ENCODE measurements at regions not wholly inside any gene's neighbourhood (a gene's known extent, or its start where the extent isn't known, plus 50 kb on each side); places are given as distances from the start of the nearest gene placed in this dataset.

DNA sequence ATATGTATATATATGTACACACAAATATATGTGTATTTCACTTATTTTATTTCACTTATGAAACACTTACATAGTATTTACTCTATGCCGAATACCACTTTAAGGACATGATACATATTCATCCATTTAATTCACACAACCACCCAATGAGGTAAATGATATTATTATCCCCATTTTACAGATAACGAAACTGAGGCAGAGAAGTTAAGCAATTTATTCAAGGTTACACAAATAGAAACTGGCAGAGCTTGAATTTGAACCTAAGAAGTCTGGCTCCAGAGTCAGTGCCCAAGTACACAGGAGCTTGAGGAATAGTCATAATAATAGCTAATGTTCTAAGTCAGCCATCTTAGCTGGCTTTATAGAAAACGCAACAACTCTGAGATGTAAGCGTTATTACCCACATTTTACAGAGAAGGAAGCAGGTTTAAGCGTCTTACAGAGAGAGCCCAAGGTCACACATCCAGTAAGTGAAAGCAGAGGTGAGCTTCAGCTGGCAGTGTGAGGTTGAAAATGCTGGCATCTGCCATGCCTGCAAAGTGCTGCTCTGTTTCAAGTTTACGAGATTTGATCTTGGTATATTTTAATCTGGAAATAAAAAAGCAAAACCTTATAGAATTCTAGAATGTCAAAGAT lies 326.9 kb downstream of the LPIN1 start:
- Histone ChIP-seq H4K20me1 (ENCODE audit: insufficient read depth) (no peaks in the 10 kb centered on the region), H3K4me1 (ENCODE audit: control insufficient read depth in 1 of 2, insufficient read depth in 2 of 2, low read length in 2 of 2) (no peaks in the 10 kb centered on the region), H2AFZ (ENCODE audit: low read depth, low read length, poor library complexity, severe bottlenecking) (no peak overlapping the region), H3K27ac (ENCODE audit: low read depth, low read length) (no peak overlapping the region), H3K36me3 (ENCODE audit: control insufficient read depth in 1 of 2, insufficient read depth in 2 of 2, low read length in 2 of 2) (no peaks in the 10 kb centered on the region), H3K27me3 (ENCODE audit: insufficient read depth, low read length) (no peaks in the 10 kb centered on the region), H3K9me3 (ENCODE audit: control insufficient read depth in 1 of 2, insufficient read depth in 1 of 2, low read depth in 1 of 2, low read length in 2 of 2) (no peaks in the 10 kb centered on the region), H3K4me2 (ENCODE audit: low read length) (no peak overlapping the region), H3K79me2 (ENCODE audit: insufficient read depth, low read length) (no peaks in the 10 kb centered on the region), H3K4me3 (replicated peaks in 1 of 2; ENCODE audit: low read depth in 1 of 2, low read length in 2 of 2) (no peak overlapping the region), H3K9me2 (ENCODE audit: insufficient read depth) (no peaks in the 10 kb centered on the region), H3K9ac (ENCODE audit: low read length) (no peak overlapping the region)
- no TSS peak for BruUV-seq (replicated peaks)
- TF ChIP-seq, protein P1, sequence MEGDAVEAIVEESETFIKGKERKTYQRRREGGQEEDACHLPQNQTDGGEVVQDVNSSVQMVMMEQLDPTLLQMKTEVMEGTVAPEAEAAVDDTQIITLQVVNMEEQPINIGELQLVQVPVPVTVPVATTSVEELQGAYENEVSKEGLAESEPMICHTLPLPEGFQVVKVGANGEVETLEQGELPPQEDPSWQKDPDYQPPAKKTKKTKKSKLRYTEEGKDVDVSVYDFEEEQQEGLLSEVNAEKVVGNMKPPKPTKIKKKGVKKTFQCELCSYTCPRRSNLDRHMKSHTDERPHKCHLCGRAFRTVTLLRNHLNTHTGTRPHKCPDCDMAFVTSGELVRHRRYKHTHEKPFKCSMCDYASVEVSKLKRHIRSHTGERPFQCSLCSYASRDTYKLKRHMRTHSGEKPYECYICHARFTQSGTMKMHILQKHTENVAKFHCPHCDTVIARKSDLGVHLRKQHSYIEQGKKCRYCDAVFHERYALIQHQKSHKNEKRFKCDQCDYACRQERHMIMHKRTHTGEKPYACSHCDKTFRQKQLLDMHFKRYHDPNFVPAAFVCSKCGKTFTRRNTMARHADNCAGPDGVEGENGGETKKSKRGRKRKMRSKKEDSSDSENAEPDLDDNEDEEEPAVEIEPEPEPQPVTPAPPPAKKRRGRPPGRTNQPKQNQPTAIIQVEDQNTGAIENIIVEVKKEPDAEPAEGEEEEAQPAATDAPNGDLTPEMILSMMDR (IDR thresholded peaks at IDR 0.05 in 2 of 3, conservative IDR thresholded peaks at IDR 0.05 in 1 of 3; ENCODE audit: borderline replicate concordance in 1 of 3, insufficient read depth in 1 of 3, low read depth in 2 of 3, low read length in 2 of 3), result no peak
- TF ChIP-seq ZNF274 (IDR thresholded peaks at IDR 0.05; ENCODE audit: low read depth, low read length) (no peak), YY1 (IDR thresholded peaks at IDR 0.05; ENCODE audit: extremely low read depth, insufficient replicate concordance, low read depth, low read length) (no peak)
- POLR2A ChIA-PET, result no interaction called here
- intact Hi-C loops (cut with micrococcal nuclease), result no loop called here
- DNase-seq (ENCODE audit: low read depth, low spot score), result no peak
- RAD21 ChIA-PET (ENCODE audit: low non-redundant PET in 1 of 2, low total read pairs in 2 of 2, uncharacterized antibody in 2 of 2, unreplicated experiment in 2 of 2), result no interaction called here
- CTCF ChIA-PET, result no interaction called here
- ATAC-seq, result no peak

DNA sequence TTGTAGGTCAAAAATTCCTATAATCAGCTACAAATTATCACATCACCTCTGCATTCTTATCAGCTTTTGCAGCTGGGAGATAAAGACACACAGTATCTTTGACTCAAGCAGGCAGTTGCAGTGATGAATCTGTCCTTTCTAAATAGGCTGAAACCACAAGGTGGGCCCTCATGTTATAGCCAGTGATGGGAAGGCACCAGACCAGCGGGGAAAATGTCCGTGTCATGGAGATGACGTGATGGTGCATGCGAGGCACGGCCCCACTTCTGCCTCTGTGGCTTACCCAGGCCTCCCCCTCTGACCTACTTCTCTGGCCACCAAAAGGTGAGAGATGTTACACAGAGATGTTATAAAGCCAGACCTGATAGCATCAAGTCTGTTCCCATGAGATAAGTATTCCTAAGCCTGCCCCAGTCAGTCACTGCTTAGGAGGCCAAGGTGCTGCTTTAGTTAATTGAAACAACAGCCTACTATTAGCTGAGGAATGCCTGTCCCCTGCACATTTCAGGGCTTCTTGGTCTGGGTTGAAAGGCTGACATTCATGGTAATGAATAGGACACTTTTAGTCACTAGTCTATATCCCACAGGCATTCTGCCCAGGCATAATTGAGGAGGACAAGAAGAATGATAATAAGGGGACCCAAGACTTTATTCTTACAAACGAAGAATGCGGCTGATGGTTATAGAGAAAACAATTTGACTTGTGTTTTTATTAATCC lies 327.9 kb downstream of the LPIN1 start:
- TF ChIP-seq EGR1 (IDR thresholded peaks at IDR 0.05; ENCODE audit: low read depth), result no peak
- no peak for TF ChIP-seq SP1 (IDR thresholded peaks at IDR 0.05; ENCODE audit: low read depth)
- TF ChIP-seq ZNF274 (IDR thresholded peaks at IDR 0.05; ENCODE audit: low read depth, low read length), result no peak
- TF ChIP-seq SRF (IDR thresholded peaks at IDR 0.05; ENCODE audit: low read depth), result no peak
- no peak for TF ChIP-seq CEBPB (IDR thresholded peaks at IDR 0.05; ENCODE audit: low read depth)
- no peak for TF ChIP-seq TCF7L2 (IDR thresholded peaks at IDR 0.05; ENCODE audit: borderline replicate concordance, extremely low read depth, insufficient read depth, insufficient read length)
- no peak for TF ChIP-seq SIN3A (IDR thresholded peaks at IDR 0.05; ENCODE audit: low read depth)
- no peak for TF ChIP-seq RAD21 (IDR thresholded peaks at IDR 0.05; ENCODE audit: low read depth)
- TF ChIP-seq ELF1 (IDR thresholded peaks at IDR 0.05; ENCODE audit: borderline replicate concordance, low read depth), result no peak
- no peak for TF ChIP-seq YY1 (IDR thresholded peaks at IDR 0.05; ENCODE audit: extremely low read depth, insufficient replicate concordance, low read depth, low read length)
- TF ChIP-seq, protein P2, sequence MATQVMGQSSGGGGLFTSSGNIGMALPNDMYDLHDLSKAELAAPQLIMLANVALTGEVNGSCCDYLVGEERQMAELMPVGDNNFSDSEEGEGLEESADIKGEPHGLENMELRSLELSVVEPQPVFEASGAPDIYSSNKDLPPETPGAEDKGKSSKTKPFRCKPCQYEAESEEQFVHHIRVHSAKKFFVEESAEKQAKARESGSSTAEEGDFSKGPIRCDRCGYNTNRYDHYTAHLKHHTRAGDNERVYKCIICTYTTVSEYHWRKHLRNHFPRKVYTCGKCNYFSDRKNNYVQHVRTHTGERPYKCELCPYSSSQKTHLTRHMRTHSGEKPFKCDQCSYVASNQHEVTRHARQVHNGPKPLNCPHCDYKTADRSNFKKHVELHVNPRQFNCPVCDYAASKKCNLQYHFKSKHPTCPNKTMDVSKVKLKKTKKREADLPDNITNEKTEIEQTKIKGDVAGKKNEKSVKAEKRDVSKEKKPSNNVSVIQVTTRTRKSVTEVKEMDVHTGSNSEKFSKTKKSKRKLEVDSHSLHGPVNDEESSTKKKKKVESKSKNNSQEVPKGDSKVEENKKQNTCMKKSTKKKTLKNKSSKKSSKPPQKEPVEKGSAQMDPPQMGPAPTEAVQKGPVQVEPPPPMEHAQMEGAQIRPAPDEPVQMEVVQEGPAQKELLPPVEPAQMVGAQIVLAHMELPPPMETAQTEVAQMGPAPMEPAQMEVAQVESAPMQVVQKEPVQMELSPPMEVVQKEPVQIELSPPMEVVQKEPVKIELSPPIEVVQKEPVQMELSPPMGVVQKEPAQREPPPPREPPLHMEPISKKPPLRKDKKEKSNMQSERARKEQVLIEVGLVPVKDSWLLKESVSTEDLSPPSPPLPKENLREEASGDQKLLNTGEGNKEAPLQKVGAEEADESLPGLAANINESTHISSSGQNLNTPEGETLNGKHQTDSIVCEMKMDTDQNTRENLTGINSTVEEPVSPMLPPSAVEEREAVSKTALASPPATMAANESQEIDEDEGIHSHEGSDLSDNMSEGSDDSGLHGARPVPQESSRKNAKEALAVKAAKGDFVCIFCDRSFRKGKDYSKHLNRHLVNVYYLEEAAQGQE (IDR thresholded peaks at IDR 0.05; ENCODE audit: low read depth), result no peak
- intact Hi-C loops (cut with micrococcal nuclease), result no loop called here
- ChIA-PET CTCF (no interaction called here), POLR2A (no interaction called here), RAD21 (ENCODE audit: low non-redundant PET in 1 of 2, low total read pairs in 2 of 2, uncharacterized antibody in 2 of 2, unreplicated experiment in 2 of 2) (no interaction called here)
- H3K79me2 ChIP-seq (ENCODE audit: insufficient read depth, low read length), result no peaks in the 10 kb centered on the region
- H3K27me3 ChIP-seq (ENCODE audit: insufficient read depth, low read length), result no peaks in the 10 kb centered on the region
- H3K4me2 ChIP-seq (ENCODE audit: low read length), result no peak overlapping the region
- ATAC-seq, result no peak
- H3K27ac ChIP-seq (ENCODE audit: low read depth, low read length), result no peak overlapping the region
- no peaks in the 10 kb centered on the region for H3K9me2 ChIP-seq (ENCODE audit: insufficient read depth)
- DNase-seq (ENCODE audit: low read depth, low spot score), result no peak
- no peak overlapping the region for H3K4me3 ChIP-seq (replicated peaks in 1 of 2; ENCODE audit: low read depth in 1 of 2, low read length in 2 of 2)
- no peaks in the 10 kb centered on the region for H4K20me1 ChIP-seq (ENCODE audit: insufficient read depth)
- H3K36me3 ChIP-seq (ENCODE audit: control insufficient read depth in 1 of 2, insufficient read depth in 2 of 2, low read length in 2 of 2), result no peaks in the 10 kb centered on the region
- no peak overlapping the region for H2AFZ ChIP-seq (ENCODE audit: low read depth, low read length, poor library complexity, severe bottlenecking)
- BruUV-seq (replicated peaks), result no TSS peak
- H3K9ac ChIP-seq (ENCODE audit: low read length), result no peak overlapping the region
- H3K4me1 ChIP-seq (ENCODE audit: control insufficient read depth in 1 of 2, insufficient read depth in 2 of 2, low read length in 2 of 2), result no peaks in the 10 kb centered on the region
- no peaks in the 10 kb centered on the region for H3K9me3 ChIP-seq (ENCODE audit: control insufficient read depth in 1 of 2, insufficient read depth in 1 of 2, low read depth in 1 of 2, low read length in 2 of 2)
